C1 segment of cervical spinal cord (tissue), 14 donors: ENCODE measurements at regions not wholly inside any gene's neighbourhood (a gene's known extent, or its start where the extent isn't known, plus 50 kb on each side); places are given as distances from the start of the nearest gene placed in this dataset.
"Not testable (repeated sequence)": the region's sequence is repeated elsewhere in the genome, so short reads cannot be mapped to it uniquely, and the experiment has no call there.

Experiments
- DNase-seq, 14 donors: peaks; one replicate each; lab custom pipeline; 2025; lab: John Stamatoyannopoulos, UW

DNA sequence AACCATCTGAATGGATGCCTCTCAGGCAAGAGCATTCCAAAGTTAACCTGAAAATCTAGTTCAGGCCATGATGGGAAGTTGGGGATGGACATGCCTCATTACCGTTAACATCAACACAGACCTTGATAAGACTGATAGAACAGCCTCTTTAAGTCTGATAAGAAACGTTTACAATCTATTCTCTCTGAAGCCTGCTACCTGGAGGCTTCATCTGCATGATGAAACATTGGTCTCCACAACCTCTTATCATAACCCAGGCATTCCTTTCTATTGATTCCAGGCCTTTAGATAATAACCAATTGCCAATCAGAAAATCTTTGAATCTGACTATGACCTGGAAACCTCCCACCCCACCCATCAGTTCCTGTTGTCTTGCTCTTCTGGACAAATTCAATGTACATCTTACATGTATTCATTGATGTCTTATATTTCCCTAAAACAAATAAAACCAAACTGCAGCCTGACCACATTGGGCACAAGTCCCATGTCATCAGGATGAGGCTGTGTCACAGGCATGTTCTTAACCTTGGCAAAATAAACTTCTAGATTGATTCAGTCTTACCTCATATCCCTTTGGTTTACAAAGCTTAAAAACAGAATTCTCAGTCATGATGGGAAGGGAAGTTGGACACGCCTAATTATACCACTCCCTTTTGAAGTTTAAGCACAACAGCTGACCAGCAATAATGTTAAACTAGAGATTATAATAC is 843.8 kb upstream of the SPRY2 start:
- no peak for DNase-seq

DNA sequence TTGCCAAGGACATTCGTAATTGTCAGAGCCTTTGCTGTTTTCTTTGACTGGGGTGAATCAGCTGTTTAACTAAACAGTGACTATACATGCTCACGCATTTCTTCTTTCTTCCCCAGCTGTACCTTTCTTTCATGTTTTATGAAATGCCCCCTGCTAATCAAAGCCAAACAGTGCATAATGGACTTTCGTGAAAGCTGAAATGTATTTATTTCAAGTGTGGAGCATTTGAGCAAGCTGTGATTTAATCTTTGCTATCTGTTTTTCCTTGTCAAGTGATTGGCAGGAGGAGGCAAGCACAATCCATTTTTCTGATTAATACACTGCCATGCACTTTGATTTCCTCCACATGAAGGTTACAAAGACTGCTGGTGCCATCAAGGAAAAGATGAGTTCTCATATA is 831.7 kb upstream of the SPRY2 start:
- DNase-seq, result no peak

DNA sequence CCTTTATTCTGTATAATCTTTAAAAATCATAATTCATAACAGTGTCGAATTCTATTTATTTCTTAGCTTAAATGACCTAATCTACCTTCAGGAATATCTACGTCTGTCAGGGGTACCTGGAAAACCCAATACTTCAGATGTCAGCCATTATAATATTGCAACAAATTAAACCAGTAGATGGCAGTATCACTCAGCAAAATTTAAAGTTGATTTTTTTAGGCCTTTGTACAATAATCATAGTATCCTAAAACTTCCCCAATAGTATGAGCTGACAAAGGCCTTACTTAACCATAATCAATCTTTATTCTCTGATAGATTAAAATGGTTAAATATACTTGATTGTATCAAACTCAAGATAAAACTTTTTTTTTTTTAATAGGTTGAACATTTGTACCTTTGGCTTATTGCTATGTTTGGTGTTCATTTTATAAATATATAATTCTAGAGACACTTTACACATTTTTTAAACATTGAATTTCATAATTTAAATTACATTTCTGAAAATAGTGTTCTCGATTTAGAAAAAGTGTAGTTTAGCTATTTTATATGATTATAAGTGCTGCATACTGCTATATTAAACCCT is 830.2 kb upstream of the SPRY2 start:
- no peak for DNase-seq

DNA sequence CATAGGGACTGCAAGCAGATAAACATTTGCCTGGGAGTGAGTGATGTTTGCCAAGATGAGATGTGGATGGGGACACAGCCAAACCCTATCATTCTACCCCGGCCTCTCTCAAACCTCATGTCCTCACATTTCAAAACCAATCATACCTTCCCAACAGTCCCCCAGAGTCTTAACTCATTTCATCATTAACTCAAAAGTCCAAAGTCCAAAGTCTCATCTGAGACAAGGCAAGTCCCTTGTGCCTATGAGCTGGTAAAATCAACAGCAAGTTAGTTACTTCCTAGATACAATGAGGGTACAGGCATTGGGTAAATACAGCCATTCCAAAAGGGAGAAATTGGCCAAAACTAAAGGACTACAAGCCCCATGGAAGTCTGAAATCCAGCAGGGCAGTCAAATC is 822.9 kb upstream of the SPRY2 start:
- not testable (repeated sequence) for DNase-seq

DNA sequence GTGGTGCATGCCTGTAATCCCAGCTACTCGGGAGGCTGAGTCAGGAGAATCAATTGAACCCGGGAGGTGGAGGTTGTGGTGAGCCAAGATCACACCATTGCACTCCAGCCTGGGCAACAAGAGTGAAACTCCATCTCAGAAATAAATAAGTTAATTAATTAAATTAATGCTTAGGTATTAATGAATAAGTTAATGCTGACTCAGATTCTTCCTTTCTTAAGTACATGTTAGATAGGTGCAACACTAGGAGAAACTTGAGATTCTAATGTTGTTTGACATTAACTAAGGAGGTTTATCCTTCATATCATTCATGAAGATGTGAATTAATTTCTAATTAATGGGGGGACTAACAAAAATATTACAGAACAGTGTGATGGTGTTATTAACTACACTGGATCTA is 812.6 kb upstream of the SPRY2 start:
- DNase-seq, result no peak

DNA sequence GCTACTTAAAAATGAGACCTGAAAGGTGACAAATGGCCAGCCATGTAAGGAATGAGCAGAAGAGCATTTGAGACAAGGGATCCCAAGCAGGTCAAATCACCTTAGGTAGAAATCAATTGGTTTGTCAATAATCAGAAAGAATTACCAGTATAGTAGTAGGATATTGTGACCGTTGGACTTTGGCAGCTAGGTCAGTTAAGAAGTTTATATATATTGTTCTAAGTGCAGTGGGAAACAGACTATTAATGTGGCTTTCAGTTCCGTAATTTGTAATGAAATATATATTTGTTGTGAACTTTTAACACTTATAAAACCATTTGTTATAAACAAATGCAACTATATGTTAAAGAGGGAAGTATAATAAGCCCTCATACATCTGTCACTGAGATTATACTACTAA is 807.9 kb upstream of the SPRY2 start:
- DNase-seq, result no peak

DNA sequence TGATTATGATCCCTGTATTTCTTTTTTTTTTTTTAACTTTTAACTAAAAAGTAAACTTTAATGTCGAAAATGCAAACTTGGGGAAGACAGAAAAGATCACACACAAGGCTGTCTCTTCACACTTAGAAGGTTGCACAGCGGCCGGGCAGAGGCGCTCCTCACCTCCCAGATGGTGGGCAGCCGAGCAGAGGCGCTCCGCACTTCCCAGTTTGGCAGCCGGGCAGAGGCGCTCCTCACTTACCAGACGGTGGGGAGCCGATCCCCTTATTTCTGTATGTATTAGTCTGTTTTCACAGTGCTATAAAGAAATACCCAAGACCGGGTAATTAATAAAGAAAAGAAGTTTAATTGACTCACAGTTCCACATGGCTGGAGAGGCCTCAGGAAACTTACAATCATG is 805.6 kb upstream of the SPRY2 start:
- DNase-seq, result not testable (repeated sequence)

DNA sequence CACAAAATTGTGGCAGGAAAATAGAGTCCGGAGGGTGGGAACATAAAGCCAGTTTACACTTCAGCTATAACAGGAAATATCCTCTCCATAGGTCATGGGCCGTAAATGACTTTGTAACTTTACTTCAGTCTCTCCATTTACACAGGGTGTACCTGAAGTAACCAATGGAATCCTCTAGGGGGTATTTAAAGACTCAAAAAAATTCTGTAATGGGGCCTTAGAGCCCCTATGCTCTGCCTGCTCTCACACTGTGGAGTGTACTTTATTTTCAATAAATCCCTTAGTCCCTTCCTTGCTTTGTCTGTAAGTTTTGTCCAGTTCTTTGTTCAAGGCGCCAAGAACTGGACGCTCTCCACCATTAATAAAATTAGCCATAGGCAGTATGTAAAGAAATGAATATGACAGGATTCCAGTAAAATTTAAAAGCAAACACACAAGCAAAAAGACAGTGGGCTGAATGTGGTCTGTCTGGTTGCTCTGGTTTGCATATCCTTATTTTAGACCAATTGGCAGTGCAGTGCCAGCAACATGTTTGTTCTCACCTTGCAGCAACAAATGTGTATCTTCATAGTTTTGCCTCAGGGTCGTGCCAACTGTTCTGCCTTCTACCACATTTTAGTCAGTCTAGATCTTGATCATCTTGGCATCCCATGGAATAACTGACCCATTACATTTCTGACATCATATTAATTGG is 801.5 kb upstream of the SPRY2 start:
- DNase-seq, result no peak

DNA sequence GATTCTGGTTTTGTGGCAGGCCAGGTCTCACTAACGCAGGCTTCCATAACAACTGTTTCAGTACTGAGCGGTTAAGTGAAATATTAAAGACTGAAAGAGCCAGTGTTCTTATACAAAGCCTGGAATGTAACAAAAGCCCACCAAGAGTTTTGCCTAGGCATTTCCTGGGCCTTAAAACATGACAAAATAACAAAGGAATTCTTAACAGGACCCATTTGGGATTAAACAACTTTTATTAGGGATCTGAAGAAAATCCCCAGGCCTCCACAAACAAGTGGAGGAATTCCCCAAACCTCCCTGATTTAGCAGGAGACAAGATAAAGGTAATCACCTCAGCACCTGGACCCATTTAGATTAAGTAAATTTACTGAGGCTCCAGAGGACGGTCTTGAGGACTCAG is 799.7 kb upstream of the SPRY2 start:
- DNase-seq, result no peak

DNA sequence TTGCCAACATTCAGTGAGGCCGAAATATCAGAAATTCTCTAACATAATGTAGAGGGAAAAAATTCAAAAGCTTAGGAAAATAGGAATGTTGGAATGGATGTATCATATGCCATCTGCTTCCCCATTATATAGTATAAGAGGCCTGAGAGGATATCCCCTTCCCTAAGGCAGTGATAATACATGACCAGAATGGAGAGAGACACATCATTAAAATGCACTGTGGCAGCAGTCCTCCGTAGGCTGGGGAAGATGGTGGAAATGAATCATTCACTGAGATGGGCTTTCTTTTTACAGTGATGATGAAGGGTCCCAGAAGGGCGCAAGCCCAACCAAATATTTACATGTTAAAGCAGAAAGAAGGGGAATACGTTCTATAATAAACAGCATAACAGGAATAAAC is 799.1 kb upstream of the SPRY2 start:
- DNase-seq, result no peak

DNA sequence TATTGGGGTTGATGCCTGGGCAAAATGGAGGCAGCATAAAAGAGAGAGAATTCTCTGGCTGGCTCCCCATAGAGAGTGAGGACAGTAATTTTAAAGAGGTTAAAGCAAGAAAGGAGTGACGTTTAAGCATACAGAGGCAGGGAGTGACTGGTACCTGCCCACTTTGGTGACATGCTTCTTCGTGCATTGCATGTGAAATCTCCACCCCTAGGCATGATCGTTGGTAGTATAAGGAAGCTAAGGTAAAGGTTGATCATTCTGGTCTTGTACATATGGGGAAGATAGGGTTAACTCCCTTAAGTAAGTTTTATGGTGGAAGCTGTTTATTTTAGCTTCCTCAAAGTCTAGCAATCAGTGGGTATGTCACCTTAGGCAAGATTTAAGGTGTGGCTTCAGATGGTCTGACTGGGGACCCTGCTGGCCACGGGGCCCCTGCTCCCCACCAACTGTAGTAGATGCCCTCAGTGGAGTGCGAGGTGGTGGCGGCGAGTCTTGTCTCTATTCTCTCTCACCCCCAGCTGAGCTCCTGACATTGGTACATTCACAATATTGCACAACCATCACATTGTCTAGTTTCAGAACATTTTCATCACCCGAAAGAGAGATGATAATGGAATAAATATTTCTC is 797.5 kb upstream of the SPRY2 start:
- DNase-seq, result no peak

DNA sequence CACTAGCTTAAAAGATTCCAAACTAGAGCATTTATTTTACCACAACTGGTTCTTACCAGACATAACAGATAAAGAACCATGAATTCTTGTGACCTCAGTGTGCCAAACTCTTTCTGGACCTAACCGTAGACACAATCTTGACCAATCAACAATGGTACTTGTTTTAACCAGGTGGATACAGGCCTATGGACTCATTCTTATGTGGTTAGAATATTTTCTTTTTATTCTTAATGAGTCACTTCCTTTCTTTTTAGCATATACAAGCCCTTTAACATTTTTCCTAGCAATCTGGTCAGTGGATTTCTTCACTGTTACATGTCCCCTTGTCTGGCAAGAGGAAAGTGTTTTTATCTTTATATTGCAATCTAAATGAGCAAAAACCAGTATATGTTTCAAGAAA is 792.1 kb upstream of the SPRY2 start:
- no peak for DNase-seq

DNA sequence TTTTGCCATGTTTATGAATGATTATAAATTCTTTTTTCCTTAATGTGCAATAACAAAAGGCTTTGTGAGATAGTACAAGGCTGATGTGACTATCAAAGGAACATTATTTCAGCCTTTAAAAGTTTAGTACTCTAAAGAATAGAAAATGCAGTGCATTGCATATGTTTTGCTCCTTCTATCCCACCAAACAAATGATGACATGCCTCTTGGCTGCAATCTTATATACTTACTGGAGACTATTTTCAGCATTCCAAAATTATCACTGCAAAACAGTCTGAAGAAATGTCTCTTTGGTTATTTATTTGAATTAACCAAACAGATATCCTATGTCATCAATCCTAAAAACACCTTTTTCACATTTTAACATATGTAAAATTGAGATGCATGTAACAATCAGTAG is 776.5 kb upstream of the SPRY2 start:
- DNase-seq, result no peak

DNA sequence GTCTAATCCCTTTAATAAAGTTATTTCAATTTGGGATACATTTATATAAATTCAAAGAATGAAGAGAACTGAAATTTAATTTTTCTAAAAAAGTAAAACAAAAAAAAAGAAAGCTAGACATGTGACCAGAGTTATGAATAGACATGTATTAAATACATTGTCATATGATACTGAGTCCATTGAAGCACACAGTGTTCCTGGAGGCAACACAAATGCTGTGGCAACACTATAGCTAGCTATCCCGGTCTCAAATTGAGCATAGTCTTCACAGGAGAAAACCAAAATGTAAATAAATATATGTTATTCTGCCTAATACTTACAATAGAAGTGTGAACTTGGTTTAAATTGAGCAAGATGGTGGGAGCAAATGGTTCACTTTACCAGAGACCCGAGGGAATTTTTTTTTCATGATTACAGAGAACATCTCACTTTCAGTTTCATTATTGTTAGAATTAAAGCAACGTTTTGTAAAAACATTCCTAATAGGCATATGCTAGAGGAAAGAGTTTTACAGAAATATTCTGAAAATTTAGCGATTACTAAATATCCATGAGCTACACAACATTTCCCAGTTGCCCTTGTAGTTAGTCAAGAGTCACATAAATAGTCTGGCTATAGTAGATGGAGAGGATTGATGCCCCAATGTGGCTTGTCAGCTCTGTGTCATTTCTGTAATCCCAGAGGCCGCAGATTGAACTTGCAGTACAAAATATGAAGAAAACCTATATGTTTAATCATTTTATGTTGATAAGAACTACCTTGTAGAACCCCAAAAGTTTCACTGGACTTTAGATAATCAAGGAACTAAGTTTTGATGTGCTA is 775.7 kb upstream of the SPRY2 start:
- no peak for DNase-seq

DNA sequence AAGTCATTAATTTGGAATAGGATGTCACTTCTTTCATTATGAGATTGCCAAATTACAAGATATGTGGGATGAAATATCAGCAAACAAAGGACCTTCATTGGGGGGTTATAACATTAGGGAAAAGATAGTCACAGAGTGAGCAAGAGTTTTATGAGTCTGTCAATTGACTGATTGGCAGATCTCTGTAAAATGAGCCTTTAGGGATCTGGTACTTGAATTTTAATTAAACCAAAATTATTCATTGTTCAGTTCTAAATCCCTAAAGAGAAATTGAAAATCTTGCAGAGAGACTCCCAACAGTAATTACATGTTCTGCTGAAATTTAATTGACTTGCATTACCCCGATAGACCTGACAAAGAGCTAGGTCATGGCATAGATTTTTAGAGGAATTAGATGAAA is 768.1 kb upstream of the SPRY2 start:
- no peak for DNase-seq

DNA sequence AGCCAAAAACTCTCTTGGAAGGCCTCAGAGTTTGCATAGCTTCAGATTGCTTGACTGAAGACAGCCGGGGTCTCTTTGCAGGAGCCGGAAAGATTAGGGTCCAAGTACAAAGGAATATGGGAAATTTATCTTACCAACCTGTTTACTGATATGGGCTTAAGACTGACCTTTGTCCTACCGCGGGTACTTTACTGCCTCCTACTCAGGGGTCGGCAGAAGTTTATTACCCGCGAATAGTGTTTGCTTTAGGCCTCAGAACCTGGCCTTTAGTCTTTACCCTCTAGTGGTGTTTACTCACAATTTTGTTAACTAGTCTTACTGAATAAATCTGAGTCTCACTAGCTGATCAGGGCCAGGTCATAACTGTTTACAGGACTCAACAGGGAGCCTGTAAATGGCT is 765.4 kb upstream of the SPRY2 start:
- DNase-seq, result no peak

DNA sequence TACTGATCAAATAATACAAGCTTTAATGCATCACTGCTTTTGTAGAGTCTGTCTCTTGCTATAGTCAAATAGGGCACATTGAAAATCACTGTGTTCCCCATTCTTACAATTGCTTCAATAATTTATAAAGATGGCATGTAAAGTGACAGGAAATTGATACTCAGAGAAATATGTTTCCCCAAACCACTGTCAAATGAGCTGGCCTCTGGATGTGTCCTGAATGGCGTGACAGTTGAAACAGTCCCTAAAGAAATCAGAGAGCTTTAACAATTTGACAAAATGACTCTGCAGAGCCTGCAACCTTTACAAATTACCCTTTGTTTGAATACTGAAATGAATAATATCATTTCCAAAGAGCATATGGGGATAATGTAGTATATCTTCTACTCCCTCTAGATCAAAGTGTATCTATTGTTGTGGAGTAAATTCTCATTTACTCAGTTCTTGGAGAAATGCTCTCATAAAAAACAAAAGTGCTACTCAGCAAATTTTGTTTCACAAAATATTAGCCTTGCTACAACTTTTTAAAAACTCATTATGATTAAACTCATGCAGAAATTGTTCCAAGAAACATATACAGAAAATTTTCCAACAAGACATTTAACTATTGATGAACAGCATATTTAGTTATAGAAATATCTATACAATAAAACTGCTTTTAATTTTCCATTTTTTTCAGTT is 763.2 kb upstream of the SPRY2 start:
- DNase-seq, result no peak

DNA sequence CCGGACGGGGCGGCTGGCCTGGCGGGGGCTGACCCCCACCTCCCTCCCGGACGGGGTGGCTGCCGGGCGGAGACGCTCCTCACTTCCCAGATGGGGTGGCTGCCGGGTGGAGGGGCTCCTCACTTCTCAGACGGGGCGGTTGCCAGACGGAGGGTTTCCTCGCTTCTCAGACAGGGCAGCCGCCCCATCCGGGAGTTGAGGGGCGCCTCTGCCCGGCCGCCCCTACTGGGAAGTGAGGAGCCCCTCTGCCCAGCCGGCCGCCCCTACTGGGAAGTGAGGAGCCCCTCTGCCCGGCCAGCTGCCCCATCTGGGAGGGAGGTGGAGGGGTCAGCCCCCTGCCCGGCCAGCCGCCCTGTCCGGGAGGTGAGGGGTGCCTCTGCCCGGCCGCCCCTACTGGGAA is 761.1 kb upstream of the SPRY2 start:
- DNase-seq, result not testable (repeated sequence)

DNA sequence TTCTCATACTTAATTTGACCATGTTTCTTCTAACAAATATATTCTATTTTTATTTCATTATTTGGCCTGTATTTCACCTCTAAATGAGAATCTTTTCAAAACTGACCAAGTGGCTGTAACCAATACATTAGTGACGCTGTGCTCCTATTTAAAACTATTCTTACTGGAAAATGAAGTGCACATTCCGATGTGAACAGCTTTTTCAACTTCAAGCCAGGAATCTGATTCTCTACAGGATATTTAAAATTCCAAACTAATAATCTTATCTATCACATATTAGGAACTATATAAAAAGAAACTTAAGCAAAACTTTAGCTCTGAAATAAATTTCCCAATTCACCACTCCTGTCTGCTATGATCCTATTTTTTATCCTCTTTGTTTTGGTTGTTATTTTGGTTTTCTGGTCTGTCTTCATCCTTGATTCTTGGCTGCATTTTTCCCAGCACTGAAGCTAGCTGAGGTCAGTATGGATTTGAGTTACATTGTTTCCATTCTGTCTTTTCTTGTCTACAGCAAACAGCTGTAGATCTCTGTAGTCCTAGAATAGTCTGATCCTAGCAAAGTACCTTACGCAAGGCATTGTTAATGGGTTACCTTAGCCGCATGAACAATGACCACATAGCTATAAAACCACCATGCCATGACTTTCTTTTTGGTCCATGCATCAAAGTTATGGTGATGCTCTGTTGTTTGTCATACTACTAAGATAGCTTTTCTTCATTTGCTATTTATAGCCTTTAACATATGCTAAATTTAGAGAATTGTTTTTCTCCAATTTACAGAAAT is 748.6 kb upstream of the SPRY2 start:
- no peak for DNase-seq

DNA sequence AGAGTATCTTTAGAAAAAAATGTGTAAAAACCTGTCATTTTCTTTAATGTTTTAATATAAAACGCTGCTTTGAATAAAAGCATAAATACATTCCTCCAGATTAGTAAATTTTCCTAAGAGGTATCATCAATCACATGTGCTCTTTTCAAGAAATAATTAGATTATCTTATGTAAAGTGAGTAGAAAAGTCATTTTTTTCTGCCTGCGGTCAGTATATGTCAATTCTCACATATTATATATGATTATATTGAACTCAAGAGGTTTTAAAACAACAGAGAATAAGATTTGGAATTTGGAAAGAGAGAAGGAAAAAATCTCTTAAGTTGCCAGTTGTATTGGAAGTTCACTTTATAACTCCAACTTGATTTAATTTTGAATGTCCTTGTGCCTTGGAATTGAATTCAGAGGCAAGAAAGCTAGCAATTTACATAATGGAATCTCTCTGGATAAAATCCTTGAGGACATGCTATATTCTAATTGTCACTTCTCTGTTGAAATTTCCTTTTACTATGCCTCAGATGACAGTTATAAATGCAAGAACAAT is 740.1 kb upstream of the SPRY2 start:
- no peak for DNase-seq
